Bone marrow (tissue), 2 donors: ENCODE measurements at regions not wholly inside any gene's neighbourhood (a gene's known extent, or its start where the extent isn't known, plus 50 kb on each side); places are given as distances from the start of the nearest gene placed in this dataset.

ENCODE experiments used
- DNase-seq, 2 donors: peaks; one replicate each; lab custom pipeline; 2025; lab: John Stamatoyannopoulos, UW

- DNase-seq: no peak
These were observed 70.5 kb upstream of the WIPF1 start for GRCh38 chr2:174668075-174668474.

- peak in 1 of 2 donors; percentile 36 for DNase-seq
These were observed 69.8 kb upstream of the WIPF1 start for GRCh38 chr2:174667250-174667860.

GRCh38 chr2:174666845-174667244 is 69.2 kb upstream of the WIPF1 start:
- no peak for DNase-seq

GRCh38 chr2:174666312-174666711 is 68.7 kb upstream of the WIPF1 start:
- no peak for DNase-seq

GRCh38 chr2:174664084-174664759 is 66.6 kb upstream of the WIPF1 start:
- no peak for DNase-seq

- no peak for DNase-seq
These were observed 65.9 kb upstream of the WIPF1 start for GRCh38 chr2:174663550-174663949.

- DNase-seq: no peak
These were observed 65.3 kb upstream of the WIPF1 start for GRCh38 chr2:174662859-174663258.

- DNase-seq: no peak
These were observed 64.9 kb upstream of the WIPF1 start for GRCh38 chr2:174662459-174662858.

- no peak for DNase-seq
These were observed 63.5 kb upstream of the WIPF1 start for GRCh38 chr2:174660984-174661675.

GRCh38 chr2:174659069-174659900 is 61.7 kb upstream of the WIPF1 start:
- no peak for DNase-seq

GRCh38 chr2:174656676-174657176 is 59.1 kb upstream of the WIPF1 start:
- no peak for DNase-seq

- DNase-seq: no peak
These were observed 58.4 kb upstream of the WIPF1 start for GRCh38 chr2:174656035-174656434.

- peak in 1 of 2 donors; percentile 70 for DNase-seq
These were observed 56.9 kb upstream of the WIPF1 start for GRCh38 chr2:174654419-174654941.

- DNase-seq: no peak
These were observed 51.3 kb upstream of the WIPF1 start for GRCh38 chr2:174648896-174649295.
